Duodenal mucosa (tissue), 2 donors: ENCODE measurements at regions not wholly inside any gene's neighbourhood (a gene's known extent, or its start where the extent isn't known, plus 50 kb on each side); places are given as distances from the start of the nearest gene placed in this dataset.

Experiments
- H3K27ac ChIP-seq: one replicate; pipeline ENCODE4 v1.7.0; 2013; ENCODE audit warnings: low read depth, low read length
- H3K27me3 ChIP-seq, 2 donors: one replicate each; pipeline ENCODE4 v1.7.0; 2013; ENCODE audit warnings: low read length in 2 of 2, control low read depth in 1 of 2; ENCODE audit not compliant: insufficient read depth in 2 of 2, control insufficient read depth in 1 of 2
- H3K36me3 ChIP-seq, 2 donors: one replicate each; pipeline ENCODE4 v1.7.0; 2013; ENCODE audit warnings: low read length in 2 of 2, control low read depth in 1 of 2; ENCODE audit not compliant: insufficient read depth in 2 of 2, control insufficient read depth in 1 of 2
- H3K4me1 ChIP-seq, 2 donors: one replicate each; pipeline ENCODE4 v1.7.0; 2013; ENCODE audit warnings: low read length in 2 of 2, control low read depth in 1 of 2; ENCODE audit not compliant: insufficient read depth in 2 of 2, control insufficient read depth in 1 of 2
- H3K4me3 ChIP-seq, 2 donors: one replicate each; pipeline ENCODE4 v1.7.0; 2013; ENCODE audit warnings: low read length in 2 of 2, low read depth in 1 of 2
- H3K9ac ChIP-seq, 2 donors: one replicate each; pipeline ENCODE4 v1.7.0; 2013; ENCODE audit warnings: low read length in 2 of 2, low read depth in 1 of 2
- H3K9me3 ChIP-seq, 2 donors: one replicate each; pipeline ENCODE4 v1.7.0; 2013; ENCODE audit warnings: low read length in 2 of 2, control low read depth in 1 of 2; ENCODE audit not compliant: control insufficient read depth in 1 of 2

DNA sequence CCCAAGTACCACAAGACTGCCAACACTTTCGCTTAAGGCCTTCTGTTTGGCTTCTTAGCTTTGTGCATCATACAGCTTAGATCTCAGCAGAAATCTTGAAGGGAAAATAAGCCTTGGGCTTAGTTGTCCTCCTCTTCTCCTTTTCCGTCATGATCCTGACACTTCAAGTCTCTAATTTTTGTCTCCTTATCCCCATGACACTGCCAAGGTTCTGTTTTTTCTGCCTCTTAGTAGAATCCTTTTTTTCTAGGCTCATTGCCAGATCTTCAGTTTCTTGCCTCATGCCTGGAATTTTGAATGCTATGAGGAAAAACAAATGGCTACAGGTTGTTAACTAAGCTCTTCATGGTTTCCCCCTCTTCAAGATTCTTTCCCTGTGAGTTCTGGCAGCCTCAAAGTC lies 450.4 kb downstream of the LRFN5 start:
- Histone ChIP-seq H3K9me3 (peaks cover 2 to 11% of the 10 kb centered on the region in 2 donors), H3K4me3 (no peak overlapping the region), H3K27me3 (no peaks in the 10 kb centered on the region), H3K36me3 (no peaks in the 10 kb centered on the region), H3K4me1 (no peaks in the 10 kb centered on the region), H3K27ac (no peak overlapping the region), H3K9ac (no peak overlapping the region)

DNA sequence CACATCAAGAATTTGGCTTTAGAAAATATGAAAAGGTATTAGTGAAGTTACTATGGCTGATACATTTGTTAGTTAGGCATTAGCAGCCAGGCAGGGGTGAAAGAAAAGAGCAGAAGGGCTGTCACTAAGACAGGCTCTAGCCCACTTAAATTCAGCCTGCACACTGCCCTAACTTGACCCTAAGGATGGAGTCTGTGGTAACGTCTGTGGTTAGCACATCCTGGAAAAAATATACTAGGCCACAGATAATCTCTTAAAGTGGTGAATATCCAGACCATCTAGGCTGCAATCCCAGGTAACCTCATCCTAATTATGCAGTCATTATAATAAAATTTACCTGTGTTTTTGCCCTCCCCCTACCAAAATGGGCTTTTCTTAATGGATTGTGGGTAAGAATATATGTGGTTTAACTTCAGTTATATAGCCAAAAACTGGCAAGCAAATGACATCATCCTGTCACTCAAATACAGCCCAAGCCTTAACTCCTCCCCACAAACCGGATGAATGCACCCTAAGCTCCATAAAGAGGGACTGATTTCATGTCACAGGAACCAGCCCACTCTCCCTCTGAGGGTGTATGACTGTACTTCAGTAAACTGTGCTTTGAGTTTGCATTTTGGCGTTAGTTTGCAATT lies 440.9 kb downstream of the LRFN5 start:
- no peaks in the 10 kb centered on the region for H3K27me3 ChIP-seq
- no peak overlapping the region for H3K4me3 ChIP-seq
- H3K27ac ChIP-seq, result no peak overlapping the region
- H3K9ac ChIP-seq, result no peak overlapping the region
- no peaks in the 10 kb centered on the region for H3K36me3 ChIP-seq
- H3K9me3 ChIP-seq, result peaks cover 0 to 5% of the 10 kb centered on the region in 2 donors
- no peaks in the 10 kb centered on the region for H3K4me1 ChIP-seq

DNA sequence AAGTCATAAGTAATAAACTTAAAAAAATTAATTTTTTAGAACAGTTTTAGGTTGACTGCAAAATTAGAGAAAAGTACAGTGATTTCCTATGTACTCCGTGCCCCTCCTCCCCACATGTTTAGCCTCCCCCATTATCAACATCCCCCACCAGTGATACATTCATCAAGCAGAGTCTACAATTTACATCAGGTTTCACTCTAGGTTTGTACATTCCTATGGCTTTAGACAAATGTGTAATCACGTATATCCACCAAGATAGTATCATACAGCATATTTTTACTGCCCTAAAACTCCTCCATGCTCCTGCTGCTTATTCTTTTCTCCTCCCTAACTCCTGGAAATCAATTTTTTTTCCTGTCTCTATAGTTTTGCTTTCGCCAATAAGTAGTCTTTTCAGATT lies 438.7 kb downstream of the LRFN5 start:
- no peak overlapping the region for H3K4me3 ChIP-seq
- peaks cover 0 to 5% of the 10 kb centered on the region in 2 donors for H3K9me3 ChIP-seq
- no peaks in the 10 kb centered on the region for H3K4me1 ChIP-seq
- no peaks in the 10 kb centered on the region for H3K36me3 ChIP-seq
- no peaks in the 10 kb centered on the region for H3K27me3 ChIP-seq
- no peak overlapping the region for H3K9ac ChIP-seq
- no peak overlapping the region for H3K27ac ChIP-seq

DNA sequence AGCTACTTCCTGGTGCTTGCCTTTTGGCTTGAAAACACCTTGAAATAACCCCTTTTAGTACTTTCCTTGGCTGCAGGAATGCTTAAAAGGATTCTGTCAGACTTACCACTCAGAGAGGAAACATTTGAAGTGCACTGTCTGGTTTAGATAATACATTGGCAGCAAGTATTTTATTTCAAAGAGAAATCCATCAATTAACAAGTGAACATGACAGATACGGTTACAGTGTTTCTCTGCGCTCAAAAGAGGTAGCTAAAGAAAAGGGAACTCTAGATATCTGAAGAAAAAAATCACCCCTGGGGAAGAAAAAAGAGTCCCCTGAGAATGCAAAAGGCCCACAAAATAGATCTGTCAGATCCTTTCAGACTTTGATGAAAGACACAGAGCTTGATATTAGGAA lies 421.9 kb downstream of the LRFN5 start:
- no peak overlapping the region for H3K4me3 ChIP-seq
- no peak overlapping the region for H3K9ac ChIP-seq
- H3K27ac ChIP-seq, result no peak overlapping the region
- no peaks in the 10 kb centered on the region for H3K4me1 ChIP-seq
- H3K9me3 ChIP-seq, result peaks cover 4 to 9% of the 10 kb centered on the region in 2 donors
- no peaks in the 10 kb centered on the region for H3K36me3 ChIP-seq
- H3K27me3 ChIP-seq, result no peaks in the 10 kb centered on the region

DNA sequence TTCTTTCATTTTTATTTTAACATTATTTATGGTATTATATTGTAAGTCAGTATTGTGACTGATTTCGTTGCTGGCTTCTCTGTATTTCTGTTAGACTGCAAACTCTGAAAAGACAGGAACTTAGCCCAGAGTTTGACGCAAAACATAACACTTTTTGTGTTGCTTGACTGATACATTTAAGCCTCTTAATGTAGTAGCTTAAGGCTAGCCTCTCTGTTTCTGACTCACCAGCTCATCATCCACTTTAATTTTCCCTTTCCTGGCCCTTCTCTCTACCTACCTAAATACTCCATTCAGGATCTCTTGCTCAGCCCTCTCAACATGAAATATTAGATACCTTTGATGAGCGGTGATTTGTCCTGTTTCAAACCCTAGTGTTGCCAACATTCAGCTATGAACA lies 420.6 kb downstream of the LRFN5 start:
- Histone ChIP-seq H3K4me1 (no peaks in the 10 kb centered on the region), H3K4me3 (no peak overlapping the region), H3K27ac (no peak overlapping the region), H3K27me3 (no peaks in the 10 kb centered on the region), H3K36me3 (no peaks in the 10 kb centered on the region), H3K9me3 (peaks cover 4 to 5% of the 10 kb centered on the region in 2 donors), H3K9ac (no peak overlapping the region)

DNA sequence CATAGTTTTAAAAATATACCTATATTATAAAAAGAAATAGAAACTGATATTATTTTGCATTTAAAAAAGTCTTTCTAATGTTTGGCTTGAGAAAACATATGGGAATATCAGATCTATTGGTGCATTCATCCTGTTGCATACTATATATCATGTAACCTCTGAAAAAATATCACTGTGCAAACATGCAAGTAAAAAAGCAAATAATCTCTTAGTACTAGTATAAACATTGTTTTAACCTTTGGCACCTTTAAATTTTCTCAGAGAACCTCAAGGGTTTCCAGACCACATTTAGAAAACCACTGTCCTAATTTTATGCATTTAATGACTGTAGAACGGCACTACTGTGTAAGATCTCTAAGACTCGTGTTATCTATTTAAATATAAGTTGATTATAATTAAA lies 416.8 kb downstream of the LRFN5 start:
- Histone ChIP-seq H3K27me3 (no peaks in the 10 kb centered on the region), H3K9ac (no peak overlapping the region), H3K4me3 (no peak overlapping the region), H3K9me3 (peaks cover 4 to 8% of the 10 kb centered on the region in 2 donors), H3K27ac (no peak overlapping the region), H3K4me1 (no peaks in the 10 kb centered on the region), H3K36me3 (no peaks in the 10 kb centered on the region)

DNA sequence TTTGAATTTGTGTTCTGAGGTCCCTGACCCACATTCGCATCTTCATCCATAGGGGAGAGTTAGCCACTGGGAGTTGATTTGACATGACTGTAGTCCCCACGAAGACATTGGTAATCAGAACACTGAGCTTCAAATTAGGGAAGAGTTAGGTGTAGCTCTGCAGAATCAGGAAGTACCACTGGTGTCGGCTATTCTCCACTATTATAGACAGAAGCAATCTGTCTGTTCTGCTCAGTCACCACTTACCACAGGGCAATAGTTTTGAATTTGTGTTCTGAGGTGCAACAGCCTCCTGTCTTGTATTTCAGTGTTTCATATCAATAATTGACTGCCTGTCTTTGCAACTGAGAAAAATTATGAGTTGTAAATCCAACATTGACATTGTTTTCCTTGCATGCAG lies 407.6 kb downstream of the LRFN5 start:
- Histone ChIP-seq H3K4me1 (no peaks in the 10 kb centered on the region), H3K36me3 (no peaks in the 10 kb centered on the region), H3K27me3 (no peaks in the 10 kb centered on the region), H3K27ac (no peak overlapping the region), H3K9me3 (peaks cover 0 to 7% of the 10 kb centered on the region in 2 donors), H3K4me3 (no peak overlapping the region), H3K9ac (no peak overlapping the region)

DNA sequence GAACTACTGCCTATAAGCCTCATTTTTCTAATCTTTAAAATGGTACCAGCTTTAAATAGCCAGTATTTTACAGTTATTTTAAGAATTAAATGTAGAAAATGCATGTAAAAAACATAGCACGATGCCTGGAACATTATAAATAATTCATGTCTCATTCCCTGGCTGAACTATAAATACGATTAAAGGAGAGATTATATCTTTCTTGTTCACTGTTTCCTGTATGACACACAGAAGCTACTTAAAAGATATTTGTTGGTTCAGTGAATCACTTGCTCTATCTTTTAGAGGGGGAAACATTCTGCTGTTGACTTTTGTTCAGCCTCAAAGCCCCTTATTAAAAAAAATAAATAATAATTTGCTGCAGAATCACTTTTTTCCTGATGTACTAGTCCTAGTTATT lies 406.9 kb downstream of the LRFN5 start:
- Histone ChIP-seq H3K9ac (no peak overlapping the region), H3K9me3 (peaks cover 0 to 7% of the 10 kb centered on the region in 2 donors), H3K4me1 (no peaks in the 10 kb centered on the region), H3K36me3 (no peaks in the 10 kb centered on the region), H3K27me3 (no peaks in the 10 kb centered on the region), H3K27ac (no peak overlapping the region), H3K4me3 (no peak overlapping the region)

DNA sequence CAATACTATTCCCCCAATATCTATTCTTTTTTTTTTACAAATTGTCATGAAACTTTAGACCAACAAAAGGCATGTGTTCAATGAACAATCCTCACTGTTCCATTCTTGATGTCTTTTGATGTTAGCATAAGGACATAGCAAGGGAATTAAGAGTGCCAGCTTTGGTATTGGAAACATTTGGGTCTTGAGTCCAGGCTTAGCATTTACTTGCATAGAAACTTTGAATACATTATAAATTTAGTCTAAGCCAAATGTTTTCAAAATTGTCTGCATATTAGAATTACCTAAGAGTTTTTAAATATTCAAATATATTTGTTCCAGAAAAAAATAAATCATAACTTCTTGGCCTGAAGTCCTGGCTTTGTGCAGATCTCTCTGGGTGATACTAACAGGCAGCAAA lies 406.5 kb downstream of the LRFN5 start:
- Histone ChIP-seq H3K36me3 (no peaks in the 10 kb centered on the region), H3K9me3 (peaks cover 0 to 7% of the 10 kb centered on the region in 2 donors), H3K27ac (no peak overlapping the region), H3K4me1 (no peaks in the 10 kb centered on the region), H3K27me3 (no peaks in the 10 kb centered on the region), H3K9ac (no peak overlapping the region), H3K4me3 (no peak overlapping the region)

DNA sequence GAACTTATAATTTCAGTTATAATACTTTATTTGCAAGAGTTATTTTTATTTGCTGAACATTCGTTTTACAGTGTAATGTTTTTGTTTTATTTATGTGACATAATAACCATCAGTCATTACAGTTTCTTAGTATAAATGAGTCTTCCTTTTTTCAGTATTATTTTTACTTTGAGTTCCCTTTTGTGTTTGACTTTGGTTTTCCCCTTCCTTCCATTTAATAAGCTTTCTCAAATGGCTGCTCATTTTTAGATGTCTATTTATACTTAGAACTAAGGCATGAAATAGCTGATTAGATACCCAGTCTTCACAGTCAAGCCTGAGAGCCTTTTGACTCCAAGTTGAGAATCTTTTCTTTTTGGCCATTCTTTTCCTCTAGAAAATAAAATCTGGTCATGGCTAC lies 404.5 kb downstream of the LRFN5 start:
- no peaks in the 10 kb centered on the region for H3K27me3 ChIP-seq
- no peaks in the 10 kb centered on the region for H3K36me3 ChIP-seq
- H3K4me3 ChIP-seq, result no peak overlapping the region
- no peak overlapping the region for H3K27ac ChIP-seq
- peaks cover 0 to 7% of the 10 kb centered on the region in 2 donors for H3K9me3 ChIP-seq
- H3K4me1 ChIP-seq, result no peaks in the 10 kb centered on the region
- no peak overlapping the region for H3K9ac ChIP-seq

DNA sequence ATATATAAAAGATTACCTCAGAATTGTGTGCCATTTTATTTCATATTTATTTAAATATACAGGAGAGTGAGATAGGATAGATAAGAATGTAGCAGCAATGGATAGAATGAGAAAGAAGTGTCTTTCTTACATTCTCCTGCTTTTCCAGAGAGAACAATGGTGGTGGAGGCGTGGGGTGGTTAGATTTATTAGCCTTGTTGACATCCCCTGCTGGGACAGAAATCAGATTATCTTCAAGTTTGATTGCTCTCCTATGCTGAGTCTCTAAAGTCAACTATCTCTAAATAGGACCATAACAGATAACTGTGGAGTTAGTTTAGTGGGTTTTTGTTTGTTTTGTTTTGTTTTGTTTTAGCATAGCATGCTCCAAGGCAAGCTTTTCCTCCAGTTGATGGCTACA lies 397.6 kb downstream of the LRFN5 start:
- peaks cover 0 to 2% of the 10 kb centered on the region in 2 donors for H3K9me3 ChIP-seq
- no peak overlapping the region for H3K27ac ChIP-seq
- H3K27me3 ChIP-seq, result no peaks in the 10 kb centered on the region
- H3K4me3 ChIP-seq, result no peak overlapping the region
- no peaks in the 10 kb centered on the region for H3K36me3 ChIP-seq
- no peaks in the 10 kb centered on the region for H3K4me1 ChIP-seq
- no peak overlapping the region for H3K9ac ChIP-seq
